Skeletal muscle tissue (tissue), 3 donors: ENCODE measurements at regions not wholly inside any gene's neighbourhood (a gene's known extent, or its start where the extent isn't known, plus 50 kb on each side); places are given as distances from the start of the nearest gene placed in this dataset.

Source experiments
- H3K27ac ChIP-seq: one replicate; pipeline ENCODE4 v1.7.0; 2013; ENCODE audit warnings: mild to moderate bottlenecking, low read depth, low read length, inconsistent platforms
- H3K27me3 ChIP-seq, 3 donors: one replicate each; pipeline ENCODE4 v1.7.0; 2013; ENCODE audit warnings: low read length in 3 of 3; ENCODE audit not compliant: control insufficient read depth in 3 of 3, insufficient read depth in 3 of 3
- H3K36me3 ChIP-seq, 3 donors: one replicate each; pipeline ENCODE4 v1.7.0; 2013; ENCODE audit warnings: low read length in 3 of 3; ENCODE audit not compliant: control insufficient read depth in 3 of 3, insufficient read depth in 3 of 3
- H3K4me1 ChIP-seq, 3 donors: one replicate each; pipeline ENCODE4 v1.7.0; 2013; ENCODE audit warnings: low read length in 3 of 3, mild to moderate bottlenecking in 3 of 3; ENCODE audit not compliant: control insufficient read depth in 3 of 3, insufficient read depth in 3 of 3
- H3K4me3 ChIP-seq, 3 donors: one replicate each; pipeline ENCODE4 v1.7.0; 2013; ENCODE audit warnings: low read length in 3 of 3
- H3K9ac ChIP-seq, 3 donors: one replicate each; pipeline ENCODE4 v1.7.0; 2013; ENCODE audit warnings: low read length in 3 of 3, mild to moderate bottlenecking in 3 of 3, moderate library complexity in 2 of 3, low read depth in 1 of 3
- H3K9me3 ChIP-seq, 3 donors: one replicate each; pipeline ENCODE4 v1.7.0; 2013; ENCODE audit warnings: low read length in 3 of 3; ENCODE audit not compliant: control insufficient read depth in 3 of 3
- donor health status: Osteomylitis.

DNA sequence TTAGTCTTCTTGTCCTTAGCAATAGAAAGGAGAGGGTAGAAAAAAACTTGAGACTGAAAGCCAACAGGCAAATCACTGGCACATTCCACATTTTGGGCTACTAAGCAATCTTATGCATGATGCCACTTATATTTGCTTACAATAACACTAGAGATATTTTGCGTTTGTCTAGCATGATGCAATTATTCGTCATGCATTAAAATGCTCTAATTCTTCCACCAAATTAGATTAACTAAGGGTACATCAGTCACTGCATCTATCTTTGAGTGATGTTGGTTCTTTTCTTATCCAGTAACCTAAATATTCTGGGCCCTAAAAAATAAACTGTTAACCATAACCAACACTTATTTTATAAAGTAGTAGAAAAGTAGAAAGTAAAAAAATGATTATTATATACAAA, 1311.7 kb upstream of the CDH2 start:
- Histone ChIP-seq H3K36me3 (no peaks in the 10 kb centered on the region), H3K9ac (no peak overlapping the region), H3K9me3 (no peaks in the 10 kb centered on the region), H3K4me3 (no peak overlapping the region), H3K4me1 (no peaks in the 10 kb centered on the region), H3K27ac (no peak overlapping the region), H3K27me3 (no peaks in the 10 kb centered on the region)

DNA sequence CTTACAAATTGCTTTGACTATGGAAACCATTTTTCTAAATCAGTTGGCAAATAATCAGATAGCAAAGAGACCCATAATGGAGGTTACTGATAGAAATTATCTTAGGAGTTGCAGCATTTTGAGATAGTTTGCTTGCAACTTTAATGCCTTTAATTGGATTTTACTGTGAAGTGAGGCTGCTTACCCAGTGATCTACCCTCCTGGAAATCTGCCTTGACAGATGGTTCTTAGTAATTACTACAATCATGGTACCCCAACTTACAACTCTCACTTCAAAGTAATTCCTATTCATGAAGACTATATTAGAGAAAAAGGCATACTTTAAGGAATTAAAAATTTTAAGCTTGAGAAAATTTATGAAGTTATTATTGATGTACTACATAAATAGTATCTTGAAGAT, 1288.6 kb upstream of the CDH2 start:
- Histone ChIP-seq H3K9ac (no peak overlapping the region), H3K9me3 (no peaks in the 10 kb centered on the region), H3K4me3 (no peak overlapping the region), H3K27ac (no peak overlapping the region), H3K27me3 (no peaks in the 10 kb centered on the region), H3K4me1 (no peaks in the 10 kb centered on the region), H3K36me3 (no peaks in the 10 kb centered on the region)

DNA sequence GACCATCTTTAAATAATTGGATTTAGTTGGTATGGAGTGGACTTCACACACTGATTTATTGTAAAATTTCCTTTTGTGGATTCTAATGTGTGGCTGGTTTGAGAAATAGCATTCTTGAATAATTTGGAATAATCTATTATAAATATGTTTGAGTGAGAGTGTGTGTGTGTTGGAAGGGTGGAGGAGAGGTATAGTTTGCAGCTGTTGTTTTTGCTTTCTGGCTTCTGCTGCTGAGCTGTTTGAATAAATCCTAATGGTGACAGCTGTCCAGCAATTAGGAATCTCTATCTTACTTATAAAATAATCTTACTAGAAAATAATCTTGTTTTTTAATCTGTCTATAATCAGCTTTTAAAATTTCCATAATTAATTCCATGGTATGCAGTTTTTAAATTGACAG, 1283.0 kb upstream of the CDH2 start:
- no peaks in the 10 kb centered on the region for H3K36me3 ChIP-seq
- H3K9ac ChIP-seq, result no peak overlapping the region
- H3K27ac ChIP-seq, result no peak overlapping the region
- no peak overlapping the region for H3K4me3 ChIP-seq
- no peaks in the 10 kb centered on the region for H3K9me3 ChIP-seq
- H3K4me1 ChIP-seq, result no peaks in the 10 kb centered on the region
- no peaks in the 10 kb centered on the region for H3K27me3 ChIP-seq

GRCh38 chr18:29457316-29457889, 1280.5 kb upstream of the CDH2 start:
- H3K27me3 ChIP-seq, result no peaks in the 10 kb centered on the region
- no peak overlapping the region for H3K9ac ChIP-seq
- H3K9me3 ChIP-seq, result no peaks in the 10 kb centered on the region
- H3K36me3 ChIP-seq, result no peaks in the 10 kb centered on the region
- H3K4me3 ChIP-seq, result no peak overlapping the region
- no peak overlapping the region for H3K27ac ChIP-seq
- no peaks in the 10 kb centered on the region for H3K4me1 ChIP-seq

GRCh38 chr18:29449424-29449823, 1272.5 kb upstream of the CDH2 start:
- Histone ChIP-seq H3K36me3 (no peaks in the 10 kb centered on the region), H3K9ac (no peak overlapping the region), H3K4me3 (no peak overlapping the region), H3K4me1 (no peaks in the 10 kb centered on the region), H3K27ac (no peak overlapping the region), H3K27me3 (no peaks in the 10 kb centered on the region), H3K9me3 (no peaks in the 10 kb centered on the region)

- H3K4me1 ChIP-seq, result no peaks in the 10 kb centered on the region
- H3K9ac ChIP-seq, result no peak overlapping the region
- no peak overlapping the region for H3K27ac ChIP-seq
- H3K4me3 ChIP-seq, result no peak overlapping the region
- no peaks in the 10 kb centered on the region for H3K36me3 ChIP-seq
- H3K27me3 ChIP-seq, result no peaks in the 10 kb centered on the region
- no peaks in the 10 kb centered on the region for H3K9me3 ChIP-seq
These were observed 1262.5 kb upstream of the CDH2 start for GRCh38 chr18:29439398-29439797.

DNA sequence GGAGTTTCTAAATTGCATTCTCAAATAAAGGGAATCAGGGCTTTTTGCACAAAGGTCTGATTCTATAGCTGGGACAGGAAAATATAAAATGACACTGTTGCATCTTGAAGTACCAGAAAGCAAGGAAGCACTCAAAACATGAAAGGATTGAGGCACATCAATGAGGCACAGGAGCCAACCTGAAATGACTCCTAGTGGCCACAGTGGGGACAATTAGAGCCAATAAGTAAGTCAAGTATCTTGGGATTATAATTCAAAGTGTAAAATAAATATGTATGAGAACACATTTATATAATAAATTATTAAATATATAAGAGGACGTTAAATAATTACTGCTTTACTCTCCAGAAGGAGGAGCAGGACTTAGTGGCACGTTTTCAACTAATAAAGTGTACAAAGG, 1259.5 kb upstream of the CDH2 start:
- Histone ChIP-seq H3K9me3 (no peaks in the 10 kb centered on the region), H3K36me3 (no peaks in the 10 kb centered on the region), H3K27ac (no peak overlapping the region), H3K27me3 (no peaks in the 10 kb centered on the region), H3K9ac (no peak overlapping the region), H3K4me3 (no peak overlapping the region), H3K4me1 (no peaks in the 10 kb centered on the region)

- Histone ChIP-seq H3K36me3 (no peaks in the 10 kb centered on the region), H3K9me3 (no peaks in the 10 kb centered on the region), H3K9ac (no peak overlapping the region), H3K27ac (no peak overlapping the region), H3K4me1 (no peaks in the 10 kb centered on the region), H3K4me3 (no peak overlapping the region), H3K27me3 (no peaks in the 10 kb centered on the region)
These were observed 1257.7 kb upstream of the CDH2 start for GRCh38 chr18:29434650-29435049.

DNA sequence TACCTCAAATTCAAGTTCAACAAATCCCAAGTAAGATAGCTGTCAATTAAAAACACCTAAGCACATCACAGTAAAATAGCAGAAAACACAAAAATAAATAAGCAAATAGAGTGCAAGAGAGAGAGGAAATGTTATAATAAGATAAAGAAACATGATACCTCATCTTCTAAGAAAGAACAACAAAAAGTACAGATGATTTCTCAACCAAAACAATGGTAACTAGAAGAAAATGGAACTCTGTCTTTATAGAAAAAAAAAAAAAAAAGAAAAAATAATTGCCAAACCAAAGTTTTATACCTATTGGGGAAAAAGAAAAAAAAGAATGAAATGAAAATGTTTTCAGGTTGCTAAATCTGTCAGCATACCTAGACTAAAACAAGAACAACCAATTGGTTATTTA, 1253.5 kb upstream of the CDH2 start:
- Histone ChIP-seq H3K27me3 (no peaks in the 10 kb centered on the region), H3K4me3 (no peak overlapping the region), H3K36me3 (no peaks in the 10 kb centered on the region), H3K9ac (no peak overlapping the region), H3K4me1 (no peaks in the 10 kb centered on the region), H3K9me3 (no peaks in the 10 kb centered on the region), H3K27ac (no peak overlapping the region)

DNA sequence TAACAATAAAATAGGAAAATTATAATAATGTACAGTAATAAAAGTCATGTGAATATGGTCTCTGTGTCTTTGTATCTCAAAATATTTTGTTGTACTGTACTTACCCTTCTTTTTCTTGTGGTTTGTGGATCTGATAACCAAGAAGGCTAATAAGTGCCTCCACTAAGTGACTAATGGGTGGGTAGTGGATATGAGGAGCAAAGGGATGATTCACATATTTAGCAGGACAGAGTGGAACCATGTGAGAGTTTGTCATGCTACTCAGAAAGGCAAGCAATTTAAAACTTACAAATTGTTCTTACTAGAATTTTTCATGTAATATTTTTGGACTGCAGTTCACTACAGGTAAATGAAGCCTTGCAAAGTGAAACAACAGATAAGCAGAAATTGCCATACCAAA, 1241.2 kb upstream of the CDH2 start:
- H3K4me1 ChIP-seq, result no peaks in the 10 kb centered on the region
- no peak overlapping the region for H3K4me3 ChIP-seq

DNA sequence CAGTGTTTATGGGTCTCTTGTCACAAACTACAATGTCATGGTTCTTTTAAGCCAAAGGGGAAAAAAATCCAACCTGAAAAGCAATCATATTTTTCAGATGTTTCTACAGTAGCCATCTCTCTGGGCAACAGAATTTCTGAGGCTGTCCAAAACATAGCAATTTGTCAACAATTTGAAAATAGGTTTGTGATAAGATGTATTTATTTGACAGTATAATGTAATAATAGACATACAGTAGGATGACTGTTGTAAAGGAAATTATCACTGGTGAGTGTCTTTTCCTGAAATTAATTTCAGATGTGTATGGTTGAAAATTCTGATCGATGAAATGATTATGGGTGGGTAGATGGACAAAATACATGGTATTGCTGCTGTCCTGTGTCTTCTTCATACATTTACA, 1230.1 kb upstream of the CDH2 start:
- Histone ChIP-seq H3K9me3 (no peaks in the 10 kb centered on the region), H3K36me3 (no peaks in the 10 kb centered on the region), H3K27ac (no peak overlapping the region), H3K4me1 (no peaks in the 10 kb centered on the region), H3K9ac (no peak overlapping the region), H3K4me3 (no peak overlapping the region), H3K27me3 (no peaks in the 10 kb centered on the region)

More for the DNA sequence above, 1241.2 kb upstream of the CDH2 start:
- no peak overlapping the region for H3K27ac ChIP-seq
- no peak overlapping the region for H3K9ac ChIP-seq
- no peaks in the 10 kb centered on the region for H3K27me3 ChIP-seq
- no peaks in the 10 kb centered on the region for H3K36me3 ChIP-seq
- H3K9me3 ChIP-seq, result peaks cover 0 to 3% (median 2%) of the 10 kb centered on the region in 3 donors
